HepG2 (cell line): ENCODE measurements at regions not wholly inside any gene's neighbourhood (a gene's known extent, or its start where the extent isn't known, plus 50 kb on each side); places are given as distances from the start of the nearest gene placed in this dataset.

Experiments used
- ARNTL ChIP-seq: sonication (generic); formaldehyde crosslinking; IDR thresholded peaks from 2 replicates; pipeline ENCODE4 v1.4.0; 2020; ENCODE audit warnings: mild to moderate bottlenecking, missing genetic modification reagents
- ETV5 ChIP-seq: IDR thresholded peaks from 2 replicates; pipeline ENCODE4 v1.6.1; 2018; ENCODE audit warnings: missing biosample characterization, missing genetic modification reagents, inconsistent platforms, borderline replicate concordance
- HMGXB3 ChIP-seq: sonication (generic); formaldehyde crosslinking; IDR thresholded peaks from 2 replicates; pipeline ENCODE4 v1.4.0; 2020; ENCODE audit warnings: missing genetic modification reagents, borderline replicate concordance
- MATR3 ChIP-seq: sonication (generic); formaldehyde crosslinking; IDR thresholded peaks from 2 replicates; pipeline ENCODE4 v1.4.0; 2020; ENCODE audit warnings: missing genetic modification reagents
- PITX1 ChIP-seq: sonication (generic); formaldehyde crosslinking; IDR thresholded peaks from 2 replicates; pipeline ENCODE4 v1.5.1; 2020; ENCODE audit warnings: mild to moderate bottlenecking, missing genetic modification reagents
- SAP130 ChIP-seq: IDR thresholded peaks from 2 replicates; pipeline ENCODE4 v1.6.1; 2016; ENCODE audit warnings: low read depth
- SMARCE1 ChIP-seq: fragments of 450-650 bp; IDR thresholded peaks from 2 replicates; pipeline ENCODE4 v1.6.1; 2017; ENCODE audit warnings: borderline replicate concordance
- SPEN ChIP-seq: sonication (generic); formaldehyde crosslinking; IDR thresholded peaks from 2 replicates; pipeline ENCODE4 v1.5.1; 2020; ENCODE audit warnings: low read depth, mild to moderate bottlenecking, missing genetic modification reagents
- TOE1 ChIP-seq: sonication (generic); formaldehyde crosslinking; IDR thresholded peaks from 2 replicates; pipeline ENCODE4 v1.4.0; 2020; ENCODE audit warnings: mild to moderate bottlenecking, missing genetic modification reagents
- YEATS2 ChIP-seq: sonication (generic); formaldehyde crosslinking; IDR thresholded peaks from 2 replicates; pipeline ENCODE4 v1.4.0; 2020; ENCODE audit warnings: missing genetic modification reagents, borderline replicate concordance
- ZNF280D ChIP-seq: sonication (generic); formaldehyde crosslinking; IDR thresholded peaks from 2 replicates; pipeline ENCODE4 v1.5.1; 2020; ENCODE audit warnings: mild to moderate bottlenecking, missing genetic modification reagents
- ZNF597 ChIP-seq: sonication (generic); formaldehyde crosslinking; IDR thresholded peaks from 2 replicates; pipeline ENCODE4 v1.5.0; 2020; ENCODE audit warnings: missing genetic modification reagents
- ZNF773 ChIP-seq: sonication (generic); formaldehyde crosslinking; IDR thresholded peaks from 2 replicates; pipeline ENCODE4 v1.4.0; 2020; ENCODE audit warnings: missing genetic modification reagents, borderline replicate concordance
- ZNF839 ChIP-seq: sonication (generic); formaldehyde crosslinking; IDR thresholded peaks from 2 replicates; pipeline ENCODE4 v1.4.0; 2020; ENCODE audit warnings: missing genetic modification reagents, mild to moderate bottlenecking, borderline replicate concordance
- ZSCAN5A ChIP-seq: sonication (generic); formaldehyde crosslinking; IDR thresholded peaks from 2 replicates; pipeline ENCODE4 v1.8.0; 2022; ENCODE audit warnings: mild to moderate bottlenecking, missing genetic modification reagents, borderline replicate concordance

GRCh38 chr1:93753791-93754763 is 72.4 kb upstream of the BCAR3 start (continued):
- TF ChIP-seq ZSCAN5A (CRISPR knock-in tag) (no peak), PITX1 (CRISPR knock-in tag) (0 out of 2 replicates have a peak, but pooled peaks have one; percentile 9), HMGXB3 (CRISPR knock-in tag) (no peak), ZNF280D (CRISPR knock-in tag) (0 out of 2 replicates have a peak, but pooled peaks have one; percentile 50), ZNF839 (CRISPR knock-in tag) (no peak), MATR3 (no peak), ETV5 (CRISPR knock-in tag) (peak; percentile 27; the same call in 1 of the 2 replicates), ZNF597 (no peak), YEATS2 (no peak), ARNTL (CRISPR knock-in tag) (no peak), ZNF773 (CRISPR knock-in tag) (no peak), SPEN (0 out of 2 replicates have a peak, but pooled peaks have one; percentile 20), SAP130 (peak; percentile 60; the same call in 1 of the 2 replicates), TOE1 (CRISPR knock-in tag) (no peak), SMARCE1 (no peak)
